GM23338 (cell line): ENCODE measurements at regions not wholly inside any gene's neighbourhood (a gene's known extent, or its start where the extent isn't known, plus 50 kb on each side); places are given as distances from the start of the nearest gene placed in this dataset.
"Not testable (repeated sequence)": the region's sequence is repeated elsewhere in the genome, so short reads cannot be mapped to it uniquely, and the experiment has no call there.

Experiments used
- CTCF ChIP-seq, 2 experiments: fragments of 200-600 bp in 1 of 2; sonication (generic) in 1 of 2; conservative IDR thresholded peaks; 2 replicates each; pipeline versions ENCODE4 v1.5.1 to v1.6.1; 2016 to 2017; ENCODE audit warnings: antibody characterized with exemption in 2 of 2, low read depth in 2 of 2, mild to moderate bottlenecking in 2 of 2, moderate library complexity in 1 of 2
- EZH2 ChIP-seq: fragments of 200-600 bp; sonication (generic); IDR thresholded peaks from one replicate; pipeline ENCODE4 v1.8.0; 2017; ENCODE audit warnings: antibody characterized with exemption, mild to moderate bottlenecking, low read depth; ENCODE audit not compliant: unreplicated experiment
- EZH2phosphoT487 ChIP-seq: fragments of 200-600 bp; sonication (generic); IDR thresholded peaks from one replicate; pipeline ENCODE4 v1.8.1; 2018; ENCODE audit warnings: antibody characterized with exemption; ENCODE audit not compliant: unreplicated experiment
- POLR2AphosphoS5 ChIP-seq: IDR thresholded peaks from 2 replicates; pipeline ENCODE4 v1.6.1; 2016; ENCODE audit warnings: antibody characterized with exemption, low read depth
- REST ChIP-seq: IDR thresholded peaks from one replicate; pipeline ENCODE4 v1.6.1; 2018; ENCODE audit warnings: antibody characterized with exemption; ENCODE audit not compliant: unreplicated experiment
- ZNF331 ChIP-seq: fragments of 250-450 bp; sonication (Bioruptor Pico); IDR thresholded peaks from 2 replicates; pipeline ENCODE4 v1.5.0; 2020; ENCODE audit warnings: low read depth, mild to moderate bottlenecking, moderate library complexity

- TF ChIP-seq POLR2AphosphoS5; EZH2; CTCF (conservative IDR thresholded peaks at IDR 0.05; ENCODE audit: low read depth in 2 of 2); EZH2phosphoT487; REST; ZNF331 (CRISPR knock-in tag): not testable (repeated sequence)
Measured at GRCh38 chr11:91988443-91988842, 236.2 kb upstream of the FAT3 start.
